Skeletal muscle tissue (tissue), 3 donors: ENCODE measurements at regions not wholly inside any gene's neighbourhood (a gene's known extent, or its start where the extent isn't known, plus 50 kb on each side); places are given as distances from the start of the nearest gene placed in this dataset.

ENCODE experiments used
- H3K27ac ChIP-seq: one replicate; pipeline ENCODE4 v1.7.0; 2013; ENCODE audit warnings: mild to moderate bottlenecking, low read depth, low read length, inconsistent platforms
- H3K27me3 ChIP-seq, 3 donors: one replicate each; pipeline ENCODE4 v1.7.0; 2013; ENCODE audit warnings: low read length in 3 of 3; ENCODE audit not compliant: control insufficient read depth in 3 of 3, insufficient read depth in 3 of 3
- H3K36me3 ChIP-seq, 3 donors: one replicate each; pipeline ENCODE4 v1.7.0; 2013; ENCODE audit warnings: low read length in 3 of 3; ENCODE audit not compliant: control insufficient read depth in 3 of 3, insufficient read depth in 3 of 3
- H3K4me1 ChIP-seq, 3 donors: one replicate each; pipeline ENCODE4 v1.7.0; 2013; ENCODE audit warnings: low read length in 3 of 3, mild to moderate bottlenecking in 3 of 3; ENCODE audit not compliant: control insufficient read depth in 3 of 3, insufficient read depth in 3 of 3
- H3K4me3 ChIP-seq, 3 donors: one replicate each; pipeline ENCODE4 v1.7.0; 2013; ENCODE audit warnings: low read length in 3 of 3
- H3K9ac ChIP-seq, 3 donors: one replicate each; pipeline ENCODE4 v1.7.0; 2013; ENCODE audit warnings: low read length in 3 of 3, mild to moderate bottlenecking in 3 of 3, moderate library complexity in 2 of 3, low read depth in 1 of 3
- H3K9me3 ChIP-seq, 3 donors: one replicate each; pipeline ENCODE4 v1.7.0; 2013; ENCODE audit warnings: low read length in 3 of 3; ENCODE audit not compliant: control insufficient read depth in 3 of 3
- donor health status: Osteomylitis.

DNA sequence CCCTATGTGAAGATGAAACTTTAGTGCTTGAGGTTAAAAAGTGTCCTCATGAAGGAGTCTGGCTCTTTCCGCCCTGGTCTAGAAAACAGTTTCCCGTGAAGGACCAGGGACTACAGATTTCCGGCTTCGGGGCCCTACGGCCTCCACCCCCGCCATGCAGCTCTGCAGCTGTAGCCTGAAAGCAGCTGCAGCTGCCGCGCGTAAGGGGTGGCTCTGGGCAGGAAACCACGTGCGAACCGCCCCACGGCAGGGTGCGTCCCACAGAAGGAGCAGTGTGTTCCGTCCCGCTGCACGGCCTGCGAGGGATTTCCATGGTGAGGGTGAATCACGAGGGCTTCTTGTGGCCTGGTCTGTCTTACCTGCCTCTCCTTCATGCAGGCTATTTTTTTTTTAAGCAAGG lies 117.0 kb downstream of the ERMARD start:
- Histone ChIP-seq H3K9ac (no peak overlapping the region), H3K4me3 (no peak overlapping the region), H3K36me3 (no peaks in the 10 kb centered on the region), H3K4me1 (no peaks in the 10 kb centered on the region), H3K27me3 (peaks cover 0 to 8% (median 7%) of the 10 kb centered on the region in 3 donors), H3K27ac (no peak overlapping the region), H3K9me3 (no peaks in the 10 kb centered on the region)

DNA sequence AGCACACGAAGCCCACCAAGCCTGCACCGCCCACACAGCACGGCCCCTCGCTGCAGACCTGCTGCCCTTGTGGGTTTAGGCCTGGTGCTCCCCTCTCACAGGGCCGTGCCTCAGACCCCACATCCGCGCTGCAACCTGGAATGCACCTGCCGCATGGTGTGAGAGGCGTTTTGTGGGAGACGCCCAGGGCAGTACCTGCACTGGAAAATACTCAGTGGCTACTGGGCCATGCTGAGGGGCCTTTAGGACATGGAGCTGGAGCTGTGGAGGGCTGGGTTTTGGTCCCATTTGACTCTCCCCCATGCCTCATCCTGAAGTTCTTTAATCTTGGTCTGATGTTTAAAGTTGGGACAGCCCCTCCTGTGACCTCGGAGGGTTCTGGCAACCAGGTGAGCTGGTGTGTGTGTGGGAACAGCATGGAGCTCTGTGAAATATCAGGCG lies 116.3 kb downstream of the ERMARD start:
- no peaks in the 10 kb centered on the region for H3K36me3 ChIP-seq
- H3K27ac ChIP-seq = no peak overlapping the region
- H3K9ac ChIP-seq = no peak overlapping the region
- H3K4me3 ChIP-seq = no peak overlapping the region
- peaks cover 0 to 1% (median 0%) of the 10 kb centered on the region in 3 donors for H3K4me1 ChIP-seq
- no peaks in the 10 kb centered on the region for H3K9me3 ChIP-seq
- peaks cover 0 to 8% (median 7%) of the 10 kb centered on the region in 3 donors for H3K27me3 ChIP-seq

DNA sequence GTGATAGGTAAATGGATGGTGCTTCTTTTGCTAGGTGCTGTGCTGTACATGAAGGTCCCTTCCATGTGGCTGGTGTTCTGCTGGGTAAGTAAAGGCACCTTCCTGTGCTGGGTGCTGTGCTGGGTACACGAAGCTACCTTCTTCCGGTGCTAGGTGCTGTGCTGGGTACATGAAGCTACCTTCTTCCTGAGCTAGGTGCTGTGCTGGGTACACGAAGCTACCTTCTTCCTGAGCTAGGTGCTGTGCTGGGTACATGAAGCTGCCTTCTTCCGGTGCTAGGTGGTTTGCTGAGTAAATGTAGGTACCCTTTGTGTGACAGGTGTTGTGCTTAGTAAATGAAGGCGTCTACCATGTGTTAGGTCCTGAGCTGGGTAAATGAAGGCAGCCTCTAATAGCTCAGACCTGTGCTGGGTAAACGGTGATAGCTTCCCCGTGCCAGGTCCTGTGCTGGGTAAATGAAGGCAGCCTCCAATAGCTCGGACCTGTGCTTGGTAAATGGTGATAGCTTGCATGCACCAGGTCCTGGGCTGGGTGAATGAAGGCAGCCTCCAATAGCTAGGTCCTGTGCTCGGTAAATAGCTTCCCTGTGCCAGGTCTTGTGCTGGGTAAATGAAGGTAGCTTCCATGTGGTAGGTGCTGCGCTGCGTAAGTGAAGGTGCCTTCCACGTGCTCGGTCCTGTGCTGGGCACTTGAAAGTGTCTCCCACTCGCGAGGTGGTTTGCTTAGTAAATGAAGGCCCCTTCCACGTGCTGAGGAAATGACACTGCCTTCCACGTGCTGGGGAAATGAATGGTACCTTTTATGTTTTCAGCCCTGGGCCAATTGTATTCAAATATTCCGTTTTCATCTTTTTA lies 115.5 kb downstream of the ERMARD start:
- Histone ChIP-seq H3K9ac (no peak overlapping the region), H3K27me3 (peaks cover 0 to 8% (median 7%) of the 10 kb centered on the region in 3 donors), H3K4me1 (peaks cover 0 to 6% (median 4%) of the 10 kb centered on the region in 3 donors), H3K36me3 (no peaks in the 10 kb centered on the region), H3K4me3 (no peak overlapping the region), H3K9me3 (no peaks in the 10 kb centered on the region), H3K27ac (no peak overlapping the region)

DNA sequence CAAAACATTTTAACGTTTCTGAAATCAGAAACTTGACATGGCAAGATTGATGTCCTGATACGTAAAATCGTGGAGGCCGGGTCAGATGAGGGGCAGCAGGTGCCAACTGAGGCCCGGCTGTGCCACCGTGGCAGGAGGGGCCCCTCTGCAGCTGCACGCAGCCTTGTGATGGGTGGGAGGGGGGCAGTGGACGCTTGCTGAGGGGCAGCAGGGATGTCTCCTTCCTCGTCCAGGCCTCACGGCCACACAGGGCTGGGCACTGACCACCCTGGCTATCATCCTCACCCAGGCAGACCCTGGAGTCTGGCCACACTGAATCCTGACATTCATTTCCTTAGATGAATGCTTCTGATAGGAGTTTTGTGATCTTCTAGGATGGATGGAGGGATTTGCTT lies 114.7 kb downstream of the ERMARD start:
- Histone ChIP-seq H3K27me3 (peaks cover 0 to 11% (median 8%) of the 10 kb centered on the region in 3 donors), H3K9me3 (no peaks in the 10 kb centered on the region), H3K36me3 (no peaks in the 10 kb centered on the region), H3K4me3 (no peak overlapping the region), H3K4me1 (peaks cover 0 to 12% (median 8%) of the 10 kb centered on the region in 3 donors), H3K9ac (no peak overlapping the region), H3K27ac (no peak overlapping the region)

DNA sequence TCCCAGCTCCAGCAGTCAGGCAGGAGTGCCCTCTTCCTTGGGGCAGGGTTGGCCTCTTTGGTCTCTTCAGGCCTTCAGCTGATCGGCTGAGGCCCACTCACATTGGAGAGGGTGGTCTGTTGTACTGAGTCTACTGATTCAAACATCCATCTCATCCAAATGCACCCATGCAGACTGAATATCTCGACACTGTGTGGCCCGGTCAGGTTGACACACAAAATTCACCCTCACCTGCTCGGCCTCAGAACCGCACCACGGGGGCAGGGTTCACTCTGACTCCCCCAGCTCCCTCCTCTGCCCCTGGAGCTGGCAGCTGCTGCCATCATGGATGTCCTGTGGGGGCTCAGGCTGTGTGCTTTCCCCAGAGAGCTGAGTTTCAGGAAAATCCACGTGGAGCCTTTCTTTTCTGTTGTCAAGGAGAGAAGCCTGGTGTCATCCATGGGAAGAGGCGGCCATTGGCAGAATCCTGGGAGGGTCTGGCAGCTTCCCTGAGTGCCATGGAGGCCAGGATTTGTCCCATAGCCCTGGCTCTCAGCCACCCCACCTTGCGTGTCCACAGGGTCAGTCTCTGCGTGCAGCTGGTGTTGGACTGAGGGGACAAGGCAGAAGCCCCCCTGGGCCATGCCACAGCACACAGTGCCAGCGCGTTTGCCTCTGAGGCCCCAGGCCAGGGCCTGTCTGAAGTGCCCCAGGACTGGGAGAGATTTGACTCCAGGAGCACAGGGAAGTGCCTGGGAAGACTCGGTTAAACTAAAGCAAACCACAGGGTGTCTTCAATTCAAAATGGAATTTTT lies 114.1 kb downstream of the ERMARD start:
- peaks cover 0 to 11% (median 8%) of the 10 kb centered on the region in 3 donors for H3K27me3 ChIP-seq
- no peaks in the 10 kb centered on the region for H3K36me3 ChIP-seq
- H3K9me3 ChIP-seq = no peaks in the 10 kb centered on the region
- no peak overlapping the region for H3K27ac ChIP-seq
- peaks cover 0 to 12% (median 8%) of the 10 kb centered on the region in 3 donors for H3K4me1 ChIP-seq
- H3K9ac ChIP-seq = no peak overlapping the region
- H3K4me3 ChIP-seq = no peak overlapping the region

DNA sequence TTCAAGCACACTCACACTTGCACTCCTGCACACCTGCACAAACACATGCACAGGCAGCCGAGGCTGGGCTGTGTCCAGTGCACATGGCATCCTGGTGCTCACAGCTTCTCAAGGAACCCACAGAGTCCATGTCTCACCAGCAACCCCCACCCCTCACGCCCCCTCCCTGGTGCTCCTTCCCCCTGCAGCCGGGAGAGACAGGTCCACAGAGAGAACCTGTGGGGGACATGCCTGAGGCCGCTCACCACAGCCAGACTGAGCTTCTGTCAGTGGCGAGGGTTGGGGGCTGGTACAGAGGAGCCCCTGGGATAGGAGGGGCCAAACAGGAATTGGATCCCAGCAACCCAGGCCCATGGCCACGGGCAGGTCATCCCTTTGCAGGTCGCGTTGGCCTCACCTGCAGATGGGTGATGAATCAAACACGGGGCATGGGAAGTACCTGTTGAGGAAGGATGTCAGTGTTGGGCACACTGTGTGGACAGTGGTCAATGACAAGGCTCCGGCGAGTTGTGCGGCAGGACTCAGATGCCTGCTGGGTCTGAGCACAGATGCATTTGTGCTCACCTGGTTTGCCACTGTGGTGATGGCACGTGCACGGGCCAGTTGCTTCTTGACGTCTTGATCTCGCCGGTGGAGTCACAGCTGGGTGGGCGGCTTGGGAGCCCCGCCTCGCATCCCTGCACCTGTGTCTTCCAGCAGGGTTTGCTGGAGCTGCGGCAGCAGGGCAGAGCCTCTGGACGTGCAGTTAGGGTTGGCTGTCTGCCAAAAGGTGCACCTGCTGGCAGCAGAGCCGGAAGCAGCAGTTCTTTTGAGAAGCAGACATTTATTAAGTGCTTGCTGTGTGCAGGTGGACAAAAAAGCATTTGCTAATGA lies 113.0 kb downstream of the ERMARD start:
- Histone ChIP-seq H3K9me3 (no peaks in the 10 kb centered on the region), H3K4me1 (peaks cover 3 to 20% (median 13%) of the 10 kb centered on the region in 3 donors), H3K4me3 (no peak overlapping the region), H3K27ac (no peak overlapping the region), H3K27me3 (peaks cover 0 to 16% (median 8%) of the 10 kb centered on the region in 3 donors), H3K36me3 (no peaks in the 10 kb centered on the region), H3K9ac (no peak overlapping the region)

DNA sequence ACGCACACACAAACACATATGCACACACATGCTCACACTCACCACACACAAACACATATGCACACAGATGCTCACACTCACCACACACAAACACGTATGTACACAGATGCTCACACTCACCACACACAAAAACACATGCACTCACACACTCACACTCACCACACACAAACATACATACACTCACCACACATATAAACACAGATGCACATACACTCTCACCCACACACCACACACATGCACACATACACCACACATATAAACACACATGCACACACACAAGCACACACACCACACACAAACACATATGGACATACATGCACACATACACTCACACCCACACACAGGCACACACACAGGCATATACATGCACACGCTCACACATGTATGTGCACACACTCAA lies 112.3 kb downstream of the ERMARD start:
- Histone ChIP-seq H3K4me1 (peaks cover 3 to 20% (median 13%) of the 10 kb centered on the region in 3 donors), H3K9me3 (no peaks in the 10 kb centered on the region), H3K4me3 (no peak overlapping the region), H3K27ac (no peak overlapping the region), H3K36me3 (no peaks in the 10 kb centered on the region), H3K9ac (no peak overlapping the region), H3K27me3 (peaks cover 0 to 16% (median 8%) of the 10 kb centered on the region in 3 donors)

DNA sequence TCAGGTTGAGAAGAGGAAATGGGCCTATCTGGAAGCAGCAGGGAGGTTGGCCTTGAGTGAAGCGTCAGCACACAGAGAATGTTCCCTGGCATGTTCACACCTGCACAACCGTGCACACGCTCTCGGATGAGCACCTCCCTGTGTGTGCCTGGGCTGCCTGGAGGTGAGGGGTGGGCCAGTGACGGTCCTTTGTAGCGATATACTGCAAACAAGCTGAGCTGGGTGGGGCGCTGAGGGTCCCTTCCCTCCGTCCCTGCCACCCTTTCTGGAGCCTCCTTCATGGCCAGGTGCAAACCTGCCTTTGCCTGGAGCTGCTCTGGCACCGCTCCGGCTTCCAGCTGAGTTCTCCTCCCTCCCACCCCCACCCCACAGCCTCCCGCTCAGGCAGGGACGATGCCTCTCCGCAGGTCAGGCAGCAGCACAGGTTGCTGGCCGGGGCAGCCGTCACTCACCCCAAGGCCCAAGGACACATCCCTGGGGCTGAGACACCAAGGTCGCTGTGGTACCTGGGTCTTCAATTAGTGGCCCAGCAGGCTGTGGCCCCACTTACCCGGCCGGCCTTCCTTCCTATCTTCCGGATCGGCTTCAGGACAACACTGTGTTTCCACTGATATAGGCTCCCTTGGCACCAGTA lies 111.6 kb downstream of the ERMARD start:
- Histone ChIP-seq H3K27ac (no peak overlapping the region), H3K36me3 (no peaks in the 10 kb centered on the region), H3K9ac (no peak overlapping the region), H3K4me1 (peaks cover 3 to 20% (median 13%) of the 10 kb centered on the region in 3 donors), H3K4me3 (no peak overlapping the region), H3K9me3 (peaks cover 0 to 2% (median under 1%) of the 10 kb centered on the region in 3 donors), H3K27me3 (peaks cover 0 to 16% (median 8%) of the 10 kb centered on the region in 3 donors)
